GM12873 (cell line): ENCODE measurements at regions not wholly inside any gene's neighbourhood (a gene's known extent, or its start where the extent isn't known, plus 50 kb on each side); places are given as distances from the start of the nearest gene placed in this dataset.

Source experiments
- CTCF ChIP-seq: IDR thresholded peaks from 2 replicates; pipeline ENCODE4 v1.5.1; 2012; ENCODE audit warnings: low read depth, mild to moderate bottlenecking, moderate library complexity, low read length, control low read depth; ENCODE audit not compliant: insufficient read depth; ENCODE audit errors: missing control alignments

DNA sequence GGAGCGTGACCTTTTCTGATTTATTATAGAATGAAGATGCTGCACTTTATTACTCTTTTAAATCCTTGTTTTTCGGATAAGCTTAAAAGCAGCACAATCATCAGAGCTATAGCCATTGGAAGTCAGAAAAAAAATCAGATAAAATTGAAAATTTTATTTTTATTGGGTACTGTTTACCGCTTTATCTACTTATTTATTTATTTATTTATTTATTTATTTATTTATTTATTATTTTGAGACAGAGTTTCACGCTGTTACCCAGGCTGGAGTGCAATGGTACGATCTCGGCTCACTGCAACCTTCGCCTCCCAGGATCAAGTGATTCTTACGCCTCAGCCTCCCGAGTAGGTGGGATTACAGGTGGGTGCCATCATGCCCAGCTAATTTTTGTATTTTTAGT is 83.1 kb upstream of the CHRM3 start:
- no peak for TF ChIP-seq CTCF

- TF ChIP-seq CTCF, result no peak
Observed at GRCh38 chr1:239302696-239303095, 83.7 kb upstream of the CHRM3 start.

DNA sequence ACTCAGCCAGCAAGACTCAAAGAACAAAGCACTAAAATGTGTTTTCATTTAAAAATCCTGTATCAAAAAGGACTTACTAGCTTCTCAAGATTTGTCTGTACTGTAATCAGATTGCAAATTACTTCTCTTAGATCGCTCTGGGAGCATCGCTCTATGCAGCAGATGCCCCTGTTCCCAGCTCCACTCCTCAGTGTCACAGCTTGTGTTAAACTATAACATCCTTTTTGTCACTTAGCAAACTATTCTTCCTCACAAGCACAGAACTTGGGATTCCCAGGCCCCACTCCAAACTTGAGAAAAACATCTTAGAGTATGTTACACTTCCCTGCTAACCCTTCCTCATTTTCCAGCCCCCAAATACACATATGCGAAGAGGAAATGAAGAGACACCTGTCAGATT is 85.1 kb upstream of the CHRM3 start:
- no peak for TF ChIP-seq CTCF

- TF ChIP-seq CTCF, result no peak
Observed at GRCh38 chr1:239297910-239298309, 88.5 kb upstream of the CHRM3 start.

DNA sequence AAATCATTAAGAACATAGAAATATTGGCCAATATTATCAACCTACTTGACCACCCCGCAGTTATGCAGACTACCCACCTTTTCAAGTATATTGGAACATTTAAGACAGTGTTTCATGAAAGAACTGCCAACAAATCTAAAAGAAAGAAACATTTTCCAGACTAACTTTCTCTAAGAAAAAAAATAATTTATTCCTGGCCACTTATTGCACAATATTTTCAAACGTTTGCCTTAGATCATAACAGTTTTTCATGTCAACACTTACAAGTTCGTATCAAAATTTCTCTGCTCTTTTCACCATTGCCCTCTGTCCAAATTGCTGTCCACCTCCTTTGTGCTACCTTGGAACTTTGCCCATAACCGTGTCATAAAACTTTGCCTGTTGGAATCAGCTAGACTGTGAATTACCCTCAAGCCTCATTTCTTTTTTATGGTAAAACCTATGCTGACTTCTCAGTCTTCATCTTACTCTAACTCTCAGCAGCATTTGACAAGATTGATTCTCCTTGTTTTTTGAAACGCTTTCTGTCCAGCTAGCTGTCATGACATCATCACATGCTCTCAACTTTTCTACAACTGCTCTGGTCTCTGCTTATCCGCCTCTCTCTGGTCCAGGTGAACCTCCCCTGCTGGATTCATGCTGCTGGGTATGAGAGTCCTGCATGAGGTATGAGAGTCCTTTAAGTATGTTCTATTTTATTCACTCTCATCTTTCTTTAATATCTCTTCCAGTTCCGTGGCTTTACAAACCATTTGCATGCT is 92.8 kb upstream of the CHRM3 start:
- TF ChIP-seq CTCF, result no peak

DNA sequence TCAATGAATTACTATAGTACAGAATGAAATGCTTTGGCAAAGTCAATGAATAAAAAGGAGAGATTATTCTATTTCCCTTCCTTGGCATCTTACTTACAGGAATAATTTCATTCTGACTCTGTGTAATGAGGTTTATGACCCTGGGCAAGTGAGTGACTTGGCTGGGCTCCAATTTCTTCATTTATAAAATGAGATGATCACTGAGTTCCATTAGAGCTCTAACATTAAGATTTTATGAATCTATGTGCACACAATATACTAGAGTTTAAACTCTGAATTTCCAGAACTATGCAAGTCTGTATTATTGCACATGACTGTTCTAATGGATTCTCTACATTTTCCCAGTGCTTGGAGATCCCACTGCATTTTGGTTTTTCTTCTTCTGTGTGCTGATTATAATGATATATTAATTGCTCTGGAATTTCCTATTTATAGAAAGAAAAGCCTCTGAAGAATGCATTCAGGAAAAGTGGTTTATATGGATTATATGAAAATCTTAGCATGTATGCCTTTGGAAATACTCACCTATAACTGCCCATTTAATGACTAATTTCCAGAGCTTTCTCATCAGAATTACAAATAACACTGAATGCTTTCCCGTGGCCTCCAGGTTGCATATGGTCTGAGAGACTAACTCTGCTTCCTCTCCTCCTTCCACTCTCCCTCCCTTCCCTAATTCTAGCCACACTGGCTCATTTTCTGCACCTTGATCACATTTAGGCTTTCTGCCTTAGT is 97.4 kb upstream of the CHRM3 start:
- TF ChIP-seq CTCF, result no peak

- TF ChIP-seq CTCF, result no peak
Observed at GRCh38 chr1:239287296-239287695, 99.1 kb upstream of the CHRM3 start.
